Mesothelial cell of epicardium (in vitro differentiated cells): ENCODE measurements at regions not wholly inside any gene's neighbourhood (a gene's known extent, or its start where the extent isn't known, plus 50 kb on each side); places are given as distances from the start of the nearest gene placed in this dataset.

ENCODE experiments used
- DNase-seq, 2 experiments: peaks; one replicate each; pipeline ENCODE4 v3.0.0; 2021; ENCODE audit warnings: low spot score in 2 of 2; ENCODE audit not compliant: unreplicated experiment in 2 of 2
- H3K27ac Mint-ChIP-seq: 2 replicates; pipeline ENCODE4 v1.8.0; 2021; ENCODE audit warnings: mixed read lengths
- H3K27me3 Mint-ChIP-seq: 2 replicates; pipeline ENCODE4 v1.8.0; 2021; ENCODE audit warnings: low read depth, mixed read lengths
- H3K36me3 Mint-ChIP-seq: 2 replicates; pipeline ENCODE4 v1.8.0; 2021; ENCODE audit warnings: mixed read lengths
- H3K4me1 Mint-ChIP-seq: 2 replicates; pipeline ENCODE4 v1.8.0; 2021; ENCODE audit warnings: mixed read lengths
- H3K4me3 Mint-ChIP-seq: 2 replicates; pipeline ENCODE4 v1.8.0; 2021; ENCODE audit warnings: mild to moderate bottlenecking, moderate library complexity, mixed read lengths
- H3K9me3 Mint-ChIP-seq: 2 replicates; pipeline ENCODE4 v1.8.0; 2021; ENCODE audit warnings: mixed read lengths
- TF ChIP-seq, protein P1 (sequence below): fragments of 200-600 bp; sonication (generic); IDR thresholded peaks from one replicate; pipeline ENCODE4 v1.5.0; 2021; ENCODE audit warnings: antibody characterized with exemption; ENCODE audit not compliant: unreplicated experiment

GRCh38 chr7:15749631-15750030, 63.1 kb upstream of the MEOX2 start:
- DNase-seq: no peak
- no peaks in the 10 kb centered on the region for H3K9me3 Mint-ChIP-seq
- peaks cover 14% of the 10 kb centered on the region for H3K4me1 Mint-ChIP-seq
- no peaks in the 10 kb centered on the region for H3K36me3 Mint-ChIP-seq
- TF ChIP-seq, protein P1, sequence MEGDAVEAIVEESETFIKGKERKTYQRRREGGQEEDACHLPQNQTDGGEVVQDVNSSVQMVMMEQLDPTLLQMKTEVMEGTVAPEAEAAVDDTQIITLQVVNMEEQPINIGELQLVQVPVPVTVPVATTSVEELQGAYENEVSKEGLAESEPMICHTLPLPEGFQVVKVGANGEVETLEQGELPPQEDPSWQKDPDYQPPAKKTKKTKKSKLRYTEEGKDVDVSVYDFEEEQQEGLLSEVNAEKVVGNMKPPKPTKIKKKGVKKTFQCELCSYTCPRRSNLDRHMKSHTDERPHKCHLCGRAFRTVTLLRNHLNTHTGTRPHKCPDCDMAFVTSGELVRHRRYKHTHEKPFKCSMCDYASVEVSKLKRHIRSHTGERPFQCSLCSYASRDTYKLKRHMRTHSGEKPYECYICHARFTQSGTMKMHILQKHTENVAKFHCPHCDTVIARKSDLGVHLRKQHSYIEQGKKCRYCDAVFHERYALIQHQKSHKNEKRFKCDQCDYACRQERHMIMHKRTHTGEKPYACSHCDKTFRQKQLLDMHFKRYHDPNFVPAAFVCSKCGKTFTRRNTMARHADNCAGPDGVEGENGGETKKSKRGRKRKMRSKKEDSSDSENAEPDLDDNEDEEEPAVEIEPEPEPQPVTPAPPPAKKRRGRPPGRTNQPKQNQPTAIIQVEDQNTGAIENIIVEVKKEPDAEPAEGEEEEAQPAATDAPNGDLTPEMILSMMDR: no peak
- no peak overlapping the region for H3K4me3 Mint-ChIP-seq
- no peak overlapping the region for H3K27ac Mint-ChIP-seq
- no peaks in the 10 kb centered on the region for H3K27me3 Mint-ChIP-seq

DNA sequence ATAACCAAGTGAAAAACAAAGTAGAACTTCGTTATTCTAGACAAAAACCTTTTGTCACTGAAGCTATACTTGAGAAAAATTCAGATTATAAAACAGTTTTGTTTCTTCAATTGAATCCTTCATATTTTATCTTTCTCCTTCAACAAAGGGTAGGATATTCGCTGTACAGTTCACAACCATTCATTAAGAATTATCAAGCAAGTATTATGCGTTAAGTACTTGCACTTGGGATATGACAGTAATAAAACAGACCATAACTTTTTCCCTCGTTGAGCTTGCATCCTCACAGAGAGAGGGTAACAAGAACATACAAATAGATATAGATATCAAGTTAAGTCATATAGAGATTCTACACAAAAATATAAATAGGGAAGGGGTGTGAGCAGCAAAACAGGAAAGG, 61.2 kb upstream of the MEOX2 start:
- Mint-ChIP-seq H3K27me3 (no peaks in the 10 kb centered on the region), H3K36me3 (no peaks in the 10 kb centered on the region), H3K4me3 (no peak overlapping the region), H3K9me3 (no peaks in the 10 kb centered on the region), H3K4me1 (peaks cover 14% of the 10 kb centered on the region), H3K27ac (no peak overlapping the region)
- DNase-seq: no peak
- TF ChIP-seq, protein P1: no peak

- H3K27ac Mint-ChIP-seq: no peak overlapping the region
Measured at GRCh38 chr7:15747301-15747700, 60.8 kb upstream of the MEOX2 start.

GRCh38 chr7:15743926-15744480, 57.5 kb upstream of the MEOX2 start:
- no peaks in the 10 kb centered on the region for H3K9me3 Mint-ChIP-seq
- peaks cover 14% of the 10 kb centered on the region for H3K4me1 Mint-ChIP-seq
- H3K4me3 Mint-ChIP-seq: no peak overlapping the region
- H3K36me3 Mint-ChIP-seq: no peaks in the 10 kb centered on the region
- no peak overlapping the region for H3K27ac Mint-ChIP-seq
- TF ChIP-seq, protein P1: no peak
- DNase-seq: no peak
- no peaks in the 10 kb centered on the region for H3K27me3 Mint-ChIP-seq

More at GRCh38 chr7:15747301-15747700, 60.8 kb upstream of the MEOX2 start:
- H3K4me3 Mint-ChIP-seq: no peak overlapping the region
- no peak for DNase-seq
- H3K36me3 Mint-ChIP-seq: no peaks in the 10 kb centered on the region
- peaks cover 14% of the 10 kb centered on the region for H3K4me1 Mint-ChIP-seq
- H3K27me3 Mint-ChIP-seq: no peaks in the 10 kb centered on the region
- TF ChIP-seq, protein P1: no peak
- no peaks in the 10 kb centered on the region for H3K9me3 Mint-ChIP-seq

DNA sequence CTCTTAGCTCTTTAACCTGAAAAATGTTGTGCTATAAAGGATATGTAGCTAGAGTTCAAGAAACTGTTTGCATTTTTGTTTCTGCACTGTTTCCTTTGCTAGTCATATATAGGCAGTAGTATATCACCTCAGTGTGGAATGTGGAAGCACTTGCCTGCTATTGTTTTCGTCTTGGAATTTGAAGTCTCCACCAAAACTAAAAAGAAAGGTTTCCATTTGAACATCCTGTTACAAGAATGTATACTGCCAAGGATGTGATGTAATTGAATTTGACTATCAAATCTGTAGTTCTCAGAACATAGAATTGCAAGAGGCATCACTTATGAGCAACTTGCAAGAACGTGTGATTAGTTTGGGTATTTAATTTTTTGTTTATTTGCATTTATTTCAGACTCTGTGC, 51.1 kb upstream of the MEOX2 start:
- Mint-ChIP-seq H3K4me1 (no peaks in the 10 kb centered on the region), H3K4me3 (no peak overlapping the region), H3K27ac (no peak overlapping the region), H3K36me3 (no peaks in the 10 kb centered on the region), H3K27me3 (no peaks in the 10 kb centered on the region), H3K9me3 (no peaks in the 10 kb centered on the region)
- TF ChIP-seq, protein P1: no peak
- no peak for DNase-seq
